ENCODE measurements at regions not wholly inside any gene's neighbourhood (a gene's known extent, or its start where the extent isn't known, plus 50 kb on each side); places are given as distances from the start of the nearest gene placed in this dataset.

DNA sequence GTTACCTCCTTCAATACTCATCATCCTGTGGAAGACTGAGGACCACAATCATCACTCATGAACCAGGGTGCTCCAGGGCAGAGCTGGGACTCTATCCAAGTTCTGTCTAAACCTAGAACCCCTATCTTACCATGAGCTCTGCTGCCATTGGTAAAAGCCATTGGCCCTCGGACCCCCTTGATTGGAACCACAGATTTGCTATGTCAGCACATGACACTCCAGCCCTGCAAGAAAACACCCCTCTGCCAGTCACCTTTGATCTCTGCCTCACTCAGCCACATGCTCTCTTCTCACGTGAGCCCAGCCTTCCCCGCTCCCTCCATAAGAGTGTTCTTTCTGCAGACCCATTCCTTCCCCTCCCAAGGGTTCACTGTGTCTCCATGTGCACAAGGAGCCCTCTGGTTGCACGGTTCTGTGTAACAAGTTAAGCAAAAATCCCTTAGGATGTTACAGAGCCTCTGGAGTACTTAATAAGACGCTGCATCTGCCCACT lies 468.8 kb upstream of the DYNLRB2 start:
- TF ChIP-seq, protein P1, sequence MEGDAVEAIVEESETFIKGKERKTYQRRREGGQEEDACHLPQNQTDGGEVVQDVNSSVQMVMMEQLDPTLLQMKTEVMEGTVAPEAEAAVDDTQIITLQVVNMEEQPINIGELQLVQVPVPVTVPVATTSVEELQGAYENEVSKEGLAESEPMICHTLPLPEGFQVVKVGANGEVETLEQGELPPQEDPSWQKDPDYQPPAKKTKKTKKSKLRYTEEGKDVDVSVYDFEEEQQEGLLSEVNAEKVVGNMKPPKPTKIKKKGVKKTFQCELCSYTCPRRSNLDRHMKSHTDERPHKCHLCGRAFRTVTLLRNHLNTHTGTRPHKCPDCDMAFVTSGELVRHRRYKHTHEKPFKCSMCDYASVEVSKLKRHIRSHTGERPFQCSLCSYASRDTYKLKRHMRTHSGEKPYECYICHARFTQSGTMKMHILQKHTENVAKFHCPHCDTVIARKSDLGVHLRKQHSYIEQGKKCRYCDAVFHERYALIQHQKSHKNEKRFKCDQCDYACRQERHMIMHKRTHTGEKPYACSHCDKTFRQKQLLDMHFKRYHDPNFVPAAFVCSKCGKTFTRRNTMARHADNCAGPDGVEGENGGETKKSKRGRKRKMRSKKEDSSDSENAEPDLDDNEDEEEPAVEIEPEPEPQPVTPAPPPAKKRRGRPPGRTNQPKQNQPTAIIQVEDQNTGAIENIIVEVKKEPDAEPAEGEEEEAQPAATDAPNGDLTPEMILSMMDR (IDR thresholded peaks at IDR 0.05; ENCODE audit: low read depth, low read length): no peak
- DNase-seq (ENCODE audit: low read depth, low spot score): no peak

DNA sequence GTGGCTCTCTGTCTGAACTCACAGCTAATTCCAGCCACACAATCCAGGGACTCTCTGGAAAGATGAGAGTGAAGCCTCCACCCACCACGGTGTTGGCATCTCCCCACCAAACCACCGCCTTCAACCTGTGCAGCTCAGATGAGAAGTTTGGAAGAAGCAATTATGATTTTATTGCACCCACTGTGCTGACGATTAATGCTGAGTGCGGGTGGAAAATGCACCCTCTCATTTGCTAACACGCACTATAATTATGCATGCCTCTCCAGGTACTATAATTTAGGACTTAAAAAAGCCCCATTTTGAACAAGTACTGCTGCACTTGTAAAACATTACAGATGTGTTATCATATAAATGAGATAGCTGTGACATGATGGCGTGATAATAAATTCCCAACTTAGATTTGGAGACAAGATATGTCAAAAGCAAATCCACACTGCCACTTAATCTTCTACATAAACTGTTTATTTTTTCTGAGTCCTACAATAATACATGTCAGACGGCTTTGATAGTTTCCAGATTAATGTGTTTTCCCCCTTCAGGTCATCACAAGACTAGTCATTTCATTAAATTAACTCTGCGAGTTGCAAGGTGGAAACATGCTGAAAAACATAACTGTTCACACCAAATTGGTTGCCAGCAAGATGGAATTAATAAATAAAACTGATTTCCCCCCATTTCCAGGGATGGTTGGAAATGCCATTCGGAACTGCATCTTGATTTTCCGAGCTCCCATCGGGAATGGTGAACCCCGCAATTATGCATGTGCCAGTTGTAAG lies 466.5 kb upstream of the MAF start:
- H3K4me3 ChIP-seq (ENCODE audit: low read depth, low read length): no peak overlapping the region
- no peak for DNase-seq (ENCODE audit: low read depth, low spot score)
- TF ChIP-seq, protein P1 (IDR thresholded peaks at IDR 0.05; ENCODE audit: low read depth, low read length): no peak
- in situ Hi-C loops (cut with HindIII; ENCODE audit: low sequenced_read_pairs): no loop called here

More for the DNA sequence above, 468.8 kb upstream of the DYNLRB2 start:
- in situ Hi-C loops (cut with HindIII; ENCODE audit: low sequenced_read_pairs): no loop called here
- no peak overlapping the region for H3K4me3 ChIP-seq (ENCODE audit: low read depth, low read length)

DNA sequence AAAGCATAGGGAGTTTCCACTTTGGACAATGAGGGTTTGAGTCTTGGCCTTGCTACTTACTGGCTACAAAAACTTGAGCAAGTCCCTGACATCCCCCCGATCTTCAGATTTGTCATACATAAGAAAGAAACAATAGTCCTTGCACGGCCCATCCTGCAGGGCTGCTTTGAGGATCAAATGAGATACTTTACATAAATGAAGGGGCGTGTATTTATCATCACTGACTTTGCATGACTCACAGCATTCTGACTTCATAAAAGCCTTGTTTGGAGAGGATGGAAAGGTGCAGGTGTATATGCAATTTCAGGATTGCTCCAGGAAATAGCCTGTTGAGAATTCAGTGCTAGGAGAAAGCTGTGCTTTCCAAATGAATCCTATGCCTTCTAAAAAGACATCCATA lies 465.0 kb upstream of the MAF start:
- no peak overlapping the region for H3K4me3 ChIP-seq (ENCODE audit: low read depth, low read length)
- DNase-seq (ENCODE audit: low read depth, low spot score): no peak
- TF ChIP-seq, protein P1 (IDR thresholded peaks at IDR 0.05; ENCODE audit: low read depth, low read length): no peak
- in situ Hi-C loops (cut with HindIII; ENCODE audit: low sequenced_read_pairs): no loop called here

DNA sequence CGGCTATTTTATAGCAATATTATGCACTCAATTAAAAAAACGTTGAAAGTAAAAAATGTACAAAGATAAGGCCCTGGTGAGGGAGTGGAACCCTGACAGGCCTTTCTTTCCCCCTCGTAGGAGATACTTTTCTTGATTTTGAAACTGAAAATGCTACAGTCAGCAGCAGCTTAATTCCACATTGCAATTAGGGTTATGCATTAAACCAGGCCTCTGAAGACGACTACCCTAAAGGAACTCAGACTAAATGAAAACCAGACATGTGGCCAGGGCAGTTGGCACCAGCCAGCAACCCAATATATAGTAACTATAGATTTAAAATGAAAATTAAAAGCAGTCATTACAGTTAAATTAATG lies 463.2 kb upstream of the MAF start:
- in situ Hi-C loops (cut with HindIII; ENCODE audit: low sequenced_read_pairs): no loop called here
- TF ChIP-seq, protein P1 (IDR thresholded peaks at IDR 0.05; ENCODE audit: low read depth, low read length): no peak

DNA sequence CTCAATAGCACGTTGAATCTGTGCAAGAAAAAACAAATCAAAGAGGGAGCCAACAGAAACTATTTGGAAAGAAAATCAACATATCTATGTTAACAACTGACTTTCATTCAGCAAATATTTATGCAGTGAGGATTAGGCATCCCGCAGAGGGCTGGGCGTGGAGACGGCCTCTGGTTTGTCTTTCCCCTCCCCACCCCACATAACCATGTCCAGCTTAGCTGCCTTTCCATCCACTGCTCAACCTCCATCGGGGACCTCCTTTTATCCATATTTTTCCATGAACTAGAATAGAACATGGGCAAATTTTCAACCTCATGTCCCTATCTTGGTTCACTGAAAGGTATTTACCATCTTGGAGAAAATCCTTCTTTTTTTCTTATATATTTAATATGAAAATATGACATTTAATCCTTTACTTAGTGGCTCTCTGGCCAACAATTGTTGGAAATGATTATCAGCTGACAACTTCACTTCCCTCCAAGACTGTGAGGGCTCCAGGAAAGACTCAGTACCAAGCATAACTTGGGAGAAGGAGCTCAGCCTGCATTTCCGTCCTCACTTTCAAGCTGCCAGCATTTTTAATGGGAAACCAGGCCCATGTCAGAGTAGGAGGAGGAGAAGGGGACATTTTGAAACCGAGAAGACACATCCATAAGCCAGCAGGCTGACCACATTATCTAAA lies 462.6 kb upstream of the MAF start:
- in situ Hi-C loops (cut with HindIII; ENCODE audit: low sequenced_read_pairs): no loop called here
- TF ChIP-seq, protein P1 (IDR thresholded peaks at IDR 0.05; ENCODE audit: low read depth, low read length): no peak
- peak; percentile 16 for DNase-seq (ENCODE audit: low read depth, low spot score)
- no peak overlapping the region for H3K4me3 ChIP-seq (ENCODE audit: low read depth, low read length)

More for the DNA sequence above, 463.2 kb upstream of the MAF start:
- H3K4me3 ChIP-seq (ENCODE audit: low read depth, low read length): no peak overlapping the region
- DNase-seq (ENCODE audit: low read depth, low spot score): no peak

DNA sequence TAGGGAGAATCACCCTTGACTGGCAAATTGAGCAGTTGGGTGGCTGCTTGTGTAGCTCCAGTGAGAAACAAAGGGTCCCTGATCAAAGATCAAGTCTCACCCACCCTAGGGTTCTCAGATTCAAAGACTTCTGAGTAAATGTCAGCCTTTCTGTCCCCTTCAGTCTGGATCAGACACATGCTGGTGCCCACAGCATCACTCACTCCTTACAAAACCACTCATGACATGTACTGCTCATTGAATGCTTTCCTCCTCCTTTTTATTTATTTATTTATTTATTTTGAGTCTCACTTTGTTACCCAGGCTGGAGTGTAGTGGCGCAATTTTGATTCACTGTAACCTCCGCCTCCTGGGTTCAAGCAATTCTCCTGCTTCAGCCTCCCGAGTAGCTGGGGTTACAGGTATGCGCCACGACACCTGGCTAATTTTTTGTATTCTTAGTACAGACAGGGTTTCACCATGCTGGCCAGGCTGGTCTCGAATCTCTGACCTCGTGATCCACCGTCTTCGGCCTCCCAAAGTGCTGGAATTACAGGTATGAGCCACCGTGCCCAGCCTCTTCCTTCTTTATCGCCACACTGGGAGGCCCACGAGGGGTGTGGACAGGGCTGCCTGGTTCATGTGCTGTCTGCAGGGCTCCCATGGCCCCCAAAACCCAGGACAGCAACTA lies 462.0 kb upstream of the MAF start:
- DNase-seq (ENCODE audit: low read depth, low spot score): no peak
- in situ Hi-C loops (cut with HindIII; ENCODE audit: low sequenced_read_pairs): no loop called here

More for the DNA sequence above, 462.0 kb upstream of the MAF start:
- TF ChIP-seq, protein P1 (IDR thresholded peaks at IDR 0.05; ENCODE audit: low read depth, low read length): no peak
- H3K4me3 ChIP-seq (ENCODE audit: low read depth, low read length): no peak overlapping the region
